ENCODE measurements at regions not wholly inside any gene's neighbourhood (a gene's known extent, or its start where the extent isn't known, plus 50 kb on each side); places are given as distances from the start of the nearest gene placed in this dataset.

DNA sequence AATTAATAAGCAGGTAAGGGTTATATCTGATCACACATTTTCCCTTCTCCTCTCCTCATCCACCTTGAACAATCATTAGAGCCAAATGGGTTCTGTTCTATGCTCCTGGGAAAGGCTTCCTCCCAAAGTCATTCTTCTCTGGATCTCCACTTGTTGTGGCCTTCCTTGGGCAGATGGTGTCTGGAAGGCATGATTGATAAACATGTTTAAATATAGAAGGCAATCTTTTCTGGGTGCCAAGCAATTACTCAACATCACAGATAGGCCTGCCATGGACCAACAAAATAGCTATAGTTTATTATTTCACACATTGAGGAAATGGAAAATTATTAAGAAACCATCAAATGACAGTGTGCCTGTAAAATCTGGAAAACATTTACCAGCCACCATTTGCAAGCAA is 73.5 kb downstream of the KCNA4 start:
- TF ChIP-seq POLR2A (IDR thresholded peaks at IDR 0.05; ENCODE audit: borderline replicate concordance, extremely low read depth, insufficient read depth, insufficient read length) (no peak), POLR2AphosphoS5 (IDR thresholded peaks at IDR 0.05; ENCODE audit: low read depth, low read length) (no peak), CTCF (IDR thresholded peaks at IDR 0.05 in 2 of 3, conservative IDR thresholded peaks at IDR 0.05 in 1 of 3; ENCODE audit: borderline replicate concordance in 1 of 3, insufficient read depth in 1 of 3, low read depth in 2 of 3, low read length in 2 of 3) (no peak)
